ENCODE measurements at regions not wholly inside any gene's neighbourhood (a gene's known extent, or its start where the extent isn't known, plus 50 kb on each side); places are given as distances from the start of the nearest gene placed in this dataset.
"Not testable (repeated sequence)": the region's sequence is repeated elsewhere in the genome, so short reads cannot be mapped to it uniquely, and the experiment has no call there.

DNA sequence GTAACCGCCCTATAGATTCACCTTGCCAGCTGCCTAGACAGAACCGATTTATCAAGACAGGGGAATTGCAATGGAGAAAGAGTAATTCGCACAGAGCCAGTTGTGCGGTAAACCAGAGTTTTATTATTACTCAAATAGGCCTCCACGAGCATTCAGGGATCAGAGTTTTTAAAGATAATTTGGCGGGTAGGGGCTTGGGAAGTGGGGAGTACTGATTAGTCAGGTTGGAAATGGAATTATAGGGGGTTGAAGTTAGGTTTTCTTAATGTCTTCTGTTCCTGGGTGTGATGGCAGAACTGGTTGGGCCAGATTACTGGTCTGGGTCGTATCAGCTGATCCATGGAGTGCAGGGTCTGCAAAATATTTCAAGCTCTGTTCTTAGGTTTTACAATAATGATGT is 756.9 kb upstream of the ADGRB3 start:
- ATAC-seq; intact Hi-C loops (cut with DNase I, micrococcal nuclease): not testable (repeated sequence)

DNA sequence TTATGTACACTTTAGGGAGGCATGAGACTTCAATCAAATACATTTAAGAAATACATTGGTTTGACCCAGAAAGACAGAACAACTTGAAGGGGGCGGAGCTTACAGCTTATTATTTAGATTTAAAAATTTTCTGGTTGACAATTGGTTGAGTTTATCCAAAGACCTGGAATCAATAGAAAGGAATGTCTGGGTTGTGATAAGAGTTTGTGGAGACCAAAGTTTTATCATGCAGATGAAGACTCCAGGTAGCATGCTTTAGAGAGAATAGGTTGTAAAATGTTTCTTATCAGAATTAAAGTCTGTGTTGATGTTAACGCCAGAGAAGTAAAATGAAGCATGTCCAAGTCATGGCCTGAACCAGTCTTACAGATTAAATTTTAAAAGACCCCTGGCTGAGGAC is 757.8 kb upstream of the ADGRB3 start:
- intact Hi-C loops (cut with DNase I, micrococcal nuclease) = no loop called here
- ATAC-seq = no peak
- DNase-seq = no peak

More for the DNA sequence above, 756.9 kb upstream of the ADGRB3 start:
- not testable (repeated sequence) for DNase-seq

DNA sequence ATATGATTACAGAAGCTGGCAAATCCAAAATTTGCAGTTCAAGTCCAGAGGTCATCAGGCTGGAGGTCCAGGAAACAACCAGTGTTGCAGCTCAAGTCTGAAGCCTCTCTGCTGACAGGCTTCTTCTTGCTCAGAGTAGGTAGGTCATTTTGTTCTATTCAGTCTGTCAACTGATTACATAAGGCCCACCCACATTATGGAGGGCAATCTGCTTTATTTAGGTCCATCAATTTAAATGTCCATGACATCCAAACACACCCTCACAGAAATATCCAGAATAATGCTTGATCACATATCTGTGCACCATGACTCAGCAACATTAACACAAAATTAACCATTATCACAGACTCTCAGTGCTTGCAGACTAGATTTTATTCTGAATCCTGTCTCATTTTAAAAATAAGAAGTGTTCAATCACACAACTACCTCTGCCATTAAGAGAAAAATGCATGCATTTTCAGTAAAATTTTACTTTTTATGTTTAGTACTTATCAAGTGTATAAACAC is 759.2 kb upstream of the ADGRB3 start:
- DNase-seq (no peak), ATAC-seq (no peak)
- intact Hi-C loops (cut with DNase I, micrococcal nuclease) = no loop called here

DNA sequence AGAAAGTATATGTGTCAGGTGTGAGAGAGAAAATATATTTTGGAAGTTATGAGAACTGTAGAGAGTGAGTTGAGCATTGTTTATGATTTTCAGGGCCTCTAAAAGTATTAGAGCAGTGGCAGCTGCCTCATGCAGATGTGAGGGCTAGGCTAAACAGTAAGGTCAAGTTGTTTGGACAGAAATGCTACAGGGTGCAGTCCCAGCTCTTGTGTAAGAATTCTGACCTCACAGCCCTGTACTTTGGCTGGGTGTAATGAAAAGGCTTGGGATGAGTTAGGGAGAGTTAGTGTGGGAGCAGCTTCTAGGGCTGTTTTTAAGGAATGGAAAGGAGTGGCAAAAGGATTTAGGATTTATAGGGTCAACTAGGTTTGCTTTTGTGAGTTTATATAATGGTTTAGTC is 764.8 kb upstream of the ADGRB3 start:
- no peak for ATAC-seq
- DNase-seq = no peak
- intact Hi-C loops (cut with DNase I, micrococcal nuclease) = no loop called here

DNA sequence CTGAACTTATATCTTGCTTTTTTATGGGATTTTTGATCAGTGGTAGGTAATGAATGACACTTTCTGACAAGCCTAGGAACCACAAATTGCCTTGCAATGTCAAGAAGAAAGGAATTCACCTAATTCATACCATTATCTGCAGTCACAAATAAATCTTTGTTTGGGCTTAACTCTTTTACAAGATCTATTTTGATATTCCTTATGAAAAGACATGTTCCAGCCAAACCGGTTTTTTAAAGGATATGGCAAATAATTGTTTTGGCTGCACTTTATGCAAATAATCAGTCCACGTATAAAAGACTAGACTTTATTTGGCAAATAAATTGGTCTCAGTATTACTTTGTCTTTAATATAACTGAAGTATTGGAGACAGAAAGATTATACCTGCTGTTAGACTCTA is 771.7 kb upstream of the ADGRB3 start:
- intact Hi-C loops (cut with DNase I, micrococcal nuclease) = no loop called here
- ATAC-seq (no peak), DNase-seq (no peak)

DNA sequence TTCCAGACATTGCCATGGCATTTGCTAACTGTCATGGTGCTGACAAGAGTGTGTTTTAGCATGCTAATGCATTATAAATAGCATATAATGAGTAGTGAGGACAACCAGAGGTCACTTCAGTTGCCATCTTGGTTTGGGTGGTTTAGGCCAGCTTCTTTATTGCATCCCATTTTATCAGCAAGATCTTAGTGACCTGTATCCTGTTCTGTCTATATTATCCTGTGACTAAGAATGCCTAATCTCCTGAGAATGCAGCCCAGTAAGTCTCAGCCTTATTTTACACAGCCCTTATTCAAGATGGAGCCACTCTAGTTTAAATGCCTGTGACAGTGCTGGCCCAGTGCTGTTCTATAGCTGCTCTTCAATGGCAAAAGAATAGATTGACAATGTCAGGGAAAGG is 781.0 kb upstream of the ADGRB3 start:
- ATAC-seq (no peak), DNase-seq (no peak)
- intact Hi-C loops (cut with DNase I, micrococcal nuclease) = no loop called here

DNA sequence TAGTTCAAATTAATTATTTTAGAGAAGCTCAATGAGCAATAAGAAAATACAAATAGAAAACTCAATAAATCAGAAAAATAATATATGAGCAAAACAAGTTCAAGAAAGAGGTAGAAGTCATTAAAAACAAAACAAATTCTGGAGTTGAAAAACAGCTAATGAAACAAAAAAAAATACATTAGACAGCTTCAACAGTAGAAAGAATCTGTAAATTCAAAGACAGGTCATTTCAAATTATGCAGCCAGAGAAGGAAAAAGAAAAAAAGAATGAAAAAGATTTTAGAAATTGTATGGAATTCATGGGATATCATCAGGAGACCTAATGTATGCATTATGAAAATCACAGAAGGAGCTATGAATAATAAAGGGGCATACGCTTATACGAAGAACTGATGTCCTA is 795.3 kb upstream of the ADGRB3 start:
- ATAC-seq (no peak), DNase-seq (no peak)
- intact Hi-C loops (cut with DNase I, micrococcal nuclease) = no loop called here

DNA sequence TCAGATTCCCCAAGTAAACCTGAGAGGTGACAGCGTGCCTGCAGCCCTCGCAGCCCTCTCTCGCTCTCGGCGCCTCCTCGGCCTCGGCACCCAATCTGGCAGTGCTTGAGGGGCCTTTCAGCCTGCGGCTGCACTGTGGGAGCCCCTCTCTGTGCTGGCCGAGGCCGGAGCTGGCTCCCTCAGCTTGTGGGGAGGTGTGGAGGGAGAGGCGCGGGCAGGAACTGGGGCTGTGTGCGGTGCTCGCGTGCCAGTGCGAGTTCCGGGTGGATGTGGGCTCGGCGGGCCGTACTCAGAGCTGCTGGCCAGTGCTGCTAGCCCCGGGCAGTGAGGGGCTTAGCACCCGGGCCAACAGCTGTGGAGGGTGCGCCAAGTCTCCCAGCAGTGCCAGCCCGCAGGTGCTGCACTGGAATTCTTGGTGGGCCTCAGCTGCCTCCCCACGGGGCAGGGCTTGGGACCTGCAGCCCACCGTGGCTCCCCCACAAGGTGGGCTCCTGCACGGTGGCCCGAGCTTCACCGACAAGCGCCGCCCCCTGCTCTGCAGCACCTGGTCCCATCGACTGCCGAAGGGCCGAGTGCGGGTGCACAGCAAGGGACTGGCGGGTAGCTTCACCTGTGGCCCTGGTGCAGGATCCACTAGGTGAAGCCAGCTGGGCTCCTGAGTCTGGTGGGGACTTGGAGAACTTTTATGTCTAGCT is 809.7 kb upstream of the ADGRB3 start:
- intact Hi-C loops (cut with DNase I, micrococcal nuclease) = no loop called here
- ATAC-seq (no peak), DNase-seq (no peak)

DNA sequence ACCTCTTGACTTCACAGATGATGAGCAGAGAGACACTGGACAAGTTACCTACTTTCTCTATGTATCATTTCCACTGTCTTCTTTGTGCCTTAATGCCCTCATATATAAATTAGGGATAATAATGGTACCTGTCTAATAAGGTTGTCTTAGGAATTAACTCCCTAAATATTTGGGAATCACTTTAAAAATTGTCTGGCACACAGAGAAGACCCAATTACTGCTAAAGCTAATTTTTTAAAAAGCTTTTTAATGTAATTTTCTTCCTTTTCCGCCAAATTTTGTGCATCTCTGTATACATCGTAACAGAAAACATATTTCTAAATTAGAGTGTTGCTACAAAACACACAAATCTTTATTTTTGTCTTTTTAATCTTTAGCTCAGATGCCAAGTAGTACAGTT is 816.8 kb upstream of the ADGRB3 start:
- ATAC-seq (no peak), DNase-seq (no peak)
- intact Hi-C loops (cut with DNase I, micrococcal nuclease) = no loop called here

DNA sequence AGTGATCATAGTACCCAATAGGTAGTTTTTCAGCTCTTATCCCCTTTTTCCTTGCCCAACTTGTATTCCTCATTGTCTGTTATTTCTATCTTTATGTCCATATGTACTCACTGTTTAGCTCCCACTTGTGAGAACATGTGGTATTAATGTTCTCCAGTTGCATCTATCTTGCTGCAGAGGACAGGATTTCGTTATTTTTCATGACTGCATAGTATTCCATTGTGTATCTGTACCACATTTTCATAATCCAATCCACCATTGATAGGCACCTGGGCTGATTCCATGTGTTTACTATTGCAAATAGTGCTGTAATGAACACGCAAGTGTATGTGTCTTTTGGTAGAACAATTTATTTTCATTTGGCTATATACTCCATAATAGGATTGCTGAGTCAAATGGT is 819.5 kb upstream of the ADGRB3 start:
- intact Hi-C loops (cut with DNase I, micrococcal nuclease) = no loop called here
- DNase-seq (no peak), ATAC-seq (no peak)

DNA sequence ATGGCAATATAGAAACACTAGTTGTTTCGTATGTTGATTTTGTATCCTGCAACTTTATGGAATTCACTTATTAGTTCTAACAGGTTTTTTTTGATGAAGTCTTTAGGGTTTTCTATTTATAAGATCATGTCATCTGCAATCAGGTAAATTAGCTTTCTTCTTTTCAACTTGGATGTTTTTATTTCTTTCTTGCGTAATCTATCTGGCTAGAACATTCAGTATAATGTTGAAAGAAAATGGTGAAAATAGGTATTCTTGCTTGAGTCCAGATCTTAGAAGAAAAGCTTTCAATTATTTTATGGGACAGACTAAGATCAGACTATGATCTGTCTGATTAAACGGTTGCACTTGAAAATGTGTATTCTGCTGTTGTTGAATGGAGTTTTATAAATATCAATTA is 820.8 kb upstream of the ADGRB3 start:
- intact Hi-C loops (cut with DNase I, micrococcal nuclease) = no loop called here
- ATAC-seq (no peak), DNase-seq (no peak)

DNA sequence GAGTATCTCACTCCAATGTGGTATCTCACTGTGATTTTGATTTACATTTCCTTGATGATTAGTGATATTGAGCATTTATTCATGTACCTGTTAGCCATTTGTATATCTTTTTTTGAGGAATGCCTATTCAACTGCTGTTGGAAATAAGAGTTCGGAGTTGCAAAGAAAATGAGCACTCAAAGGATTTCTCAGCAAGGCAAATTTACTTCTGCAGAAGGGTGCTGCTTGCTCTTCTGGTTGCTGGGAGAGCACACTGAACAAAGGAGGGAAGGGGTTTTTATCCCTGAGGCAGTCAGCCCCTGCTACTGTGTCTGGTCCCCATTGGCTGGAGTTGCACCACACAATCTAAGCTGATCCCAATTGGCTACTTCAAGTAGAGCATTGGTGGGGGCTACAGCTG is 822.4 kb upstream of the ADGRB3 start:
- no peak for ATAC-seq

DNA sequence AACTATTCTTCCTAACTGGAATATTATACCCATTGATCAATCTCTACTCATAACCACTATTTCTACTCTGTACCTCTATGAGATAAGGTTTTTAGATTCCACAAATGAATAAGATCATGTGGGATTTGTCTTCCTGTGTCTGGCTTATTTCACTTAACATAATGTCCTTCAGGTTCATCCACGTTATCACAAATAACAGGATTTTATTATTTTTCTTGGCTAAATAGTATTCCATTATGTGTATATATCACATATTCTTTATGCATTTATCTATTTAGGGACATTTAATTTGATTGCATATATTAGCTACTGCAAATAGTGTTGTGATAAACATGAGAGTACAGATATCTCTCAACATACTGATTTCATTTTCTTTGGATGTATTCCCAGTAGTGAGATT is 823.0 kb upstream of the ADGRB3 start:
- intact Hi-C loops (cut with DNase I, micrococcal nuclease) = no loop called here

More for the DNA sequence above, 822.4 kb upstream of the ADGRB3 start:
- DNase-seq = no peak
- intact Hi-C loops (cut with DNase I, micrococcal nuclease) = no loop called here

DNA sequence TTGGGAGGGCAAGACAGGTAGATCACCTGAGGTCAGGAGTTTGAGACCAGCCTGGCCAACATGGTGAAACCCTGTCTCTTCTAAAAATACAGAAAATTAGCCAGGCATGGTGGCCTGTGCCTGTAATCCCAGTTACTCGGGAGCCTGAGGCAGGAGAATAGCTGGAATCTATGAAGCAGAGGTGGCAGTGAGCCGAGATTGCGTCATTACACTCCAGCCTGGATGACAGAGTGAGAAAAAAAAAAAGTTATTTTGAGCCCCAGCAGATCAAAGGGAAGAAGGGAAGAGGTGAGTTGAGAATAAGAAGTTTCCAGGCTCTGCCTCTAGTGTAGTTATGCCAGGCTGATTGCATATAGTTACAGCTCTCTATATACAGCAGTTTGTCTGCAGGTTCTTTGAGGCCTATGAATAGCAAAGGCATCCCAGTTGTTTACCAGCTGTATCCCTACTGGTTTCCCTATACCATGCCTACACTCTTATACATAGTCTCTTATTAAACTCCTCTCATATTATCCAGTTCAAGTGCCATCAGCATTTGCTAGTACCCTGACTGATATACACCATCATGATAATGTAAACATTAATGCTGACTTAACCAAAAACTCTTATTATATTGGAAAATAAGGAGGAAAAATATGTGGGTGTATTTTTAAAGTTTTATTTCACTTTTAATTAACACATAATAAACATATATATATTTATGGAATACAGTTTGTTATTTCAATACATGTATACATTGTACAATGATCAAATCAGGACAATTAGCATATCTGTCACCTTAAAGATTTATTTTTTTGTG is 823.6 kb upstream of the ADGRB3 start:
- DNase-seq (no peak), ATAC-seq (no peak)
- intact Hi-C loops (cut with DNase I, micrococcal nuclease) = no loop called here

More for the DNA sequence above, 823.0 kb upstream of the ADGRB3 start:
- DNase-seq (no peak), ATAC-seq (no peak)

DNA sequence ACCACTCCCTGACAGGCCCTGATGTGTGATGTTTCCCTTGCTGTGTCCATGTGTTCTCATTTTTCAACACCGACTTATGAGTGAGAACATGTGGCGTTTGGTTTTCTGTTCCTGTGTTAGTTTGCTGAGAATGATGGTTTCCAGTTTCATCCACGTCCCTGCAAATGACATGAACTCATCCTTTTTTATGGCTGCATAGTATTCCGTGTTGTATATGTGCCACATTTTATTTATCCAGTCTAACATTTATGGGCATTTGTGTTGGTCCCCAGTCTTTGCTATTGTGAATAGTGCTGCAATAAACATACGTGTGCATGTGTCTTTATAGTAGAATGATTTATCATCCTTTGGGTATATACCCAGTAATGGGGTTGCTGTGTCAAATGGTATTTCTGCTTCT is 830.3 kb upstream of the ADGRB3 start:
- intact Hi-C loops (cut with DNase I, micrococcal nuclease); ATAC-seq; DNase-seq: not testable (repeated sequence)

DNA sequence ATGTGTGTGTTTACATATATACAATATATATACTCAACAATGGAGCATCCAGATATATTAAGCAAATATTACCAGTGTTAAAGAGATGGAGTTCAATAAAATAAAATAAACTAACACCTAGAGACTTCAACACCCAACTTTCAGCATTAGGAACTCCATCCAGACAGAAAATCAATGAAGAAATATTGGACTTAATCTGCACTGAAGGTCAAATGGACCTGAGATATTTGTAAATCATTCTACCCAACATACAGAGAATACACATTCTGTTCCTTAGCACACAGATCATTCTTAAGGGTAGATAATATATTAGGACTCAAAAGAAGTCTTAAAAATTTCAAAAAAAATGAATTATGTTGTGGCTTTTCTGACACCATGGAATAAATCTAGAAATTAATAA is 832.3 kb upstream of the ADGRB3 start:
- intact Hi-C loops (cut with DNase I, micrococcal nuclease) = no loop called here
- DNase-seq (no peak), ATAC-seq (no peak)

DNA sequence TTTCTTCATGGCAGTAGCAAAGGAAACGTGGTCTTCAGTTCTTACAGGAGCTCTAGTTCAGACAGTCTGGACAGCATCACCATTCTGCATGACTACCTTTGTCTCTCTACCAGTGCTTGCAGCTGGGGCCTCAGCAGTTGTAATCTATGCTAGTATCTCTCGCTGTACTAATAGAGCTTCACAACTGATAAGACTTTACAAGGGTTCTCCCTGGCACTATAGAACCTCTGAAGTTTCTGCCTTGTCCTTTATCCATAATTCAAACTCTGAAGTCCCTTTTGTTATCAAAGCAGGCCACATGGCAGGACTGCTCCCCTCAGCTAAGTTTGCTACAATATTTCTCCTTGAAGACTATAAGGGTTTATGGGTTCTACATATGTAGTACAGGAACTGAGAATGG is 842.1 kb upstream of the ADGRB3 start:
- DNase-seq = no peak
- no peak for ATAC-seq
- intact Hi-C loops (cut with DNase I, micrococcal nuclease) = no loop called here

DNA sequence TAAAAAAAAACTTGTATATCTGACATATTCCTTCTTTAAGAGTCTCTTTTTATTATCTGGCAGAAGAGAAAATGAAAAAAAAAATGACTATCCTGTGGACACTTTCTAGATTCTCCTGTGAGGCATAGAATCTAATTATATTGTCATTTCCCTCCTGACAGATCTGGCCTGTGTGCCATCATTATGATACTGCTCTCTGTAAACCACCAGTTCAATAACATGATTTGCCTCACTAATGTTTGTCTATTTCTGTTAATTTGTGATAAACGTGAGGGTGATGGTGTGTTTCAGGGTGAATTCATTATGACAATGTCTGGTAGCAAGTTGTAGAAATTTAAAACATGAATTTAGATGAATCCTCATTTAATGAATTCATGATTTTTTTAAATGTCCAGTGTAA is 844.5 kb upstream of the ADGRB3 start:
- ATAC-seq = no peak
- no peak for DNase-seq
- intact Hi-C loops (cut with DNase I, micrococcal nuclease) = no loop called here

DNA sequence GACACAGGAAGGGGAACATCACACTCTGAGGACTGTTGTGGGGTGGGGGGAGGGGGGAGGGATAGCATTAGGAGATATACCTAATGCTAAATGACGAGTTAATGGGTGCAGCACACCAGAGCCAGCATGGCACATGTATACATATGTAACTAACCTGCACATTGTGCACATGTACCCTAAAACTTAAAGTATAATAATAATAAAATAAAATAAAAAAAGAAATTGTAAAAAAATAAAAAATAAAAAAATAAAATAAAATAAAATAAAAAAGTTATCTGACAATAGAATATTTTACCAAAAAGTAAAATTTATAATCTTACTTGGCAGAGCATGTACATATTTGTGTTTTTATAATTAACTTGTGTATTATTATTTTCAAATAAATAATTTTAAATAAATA is 848.0 kb upstream of the ADGRB3 start:
- ATAC-seq; DNase-seq; intact Hi-C loops (cut with DNase I, micrococcal nuclease): not testable (repeated sequence)

DNA sequence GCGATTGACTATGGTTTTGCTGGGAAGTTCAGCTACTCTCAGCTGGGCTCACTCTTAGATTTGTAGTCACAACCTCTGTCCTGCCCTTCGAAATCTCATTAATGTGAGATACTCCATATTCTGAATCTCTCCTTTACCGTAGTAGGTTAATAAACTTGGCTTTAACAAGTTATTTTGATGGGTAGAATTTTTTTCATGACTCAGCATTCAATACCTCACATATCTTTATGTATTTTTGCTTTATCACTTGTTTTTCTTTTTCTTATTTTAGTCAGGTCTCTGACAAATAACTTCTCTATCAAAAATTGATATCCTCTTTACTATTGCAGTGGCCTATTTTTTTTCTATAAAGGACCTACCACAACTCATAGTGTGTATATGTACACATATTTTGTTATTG is 855.2 kb upstream of the ADGRB3 start:
- DNase-seq (no peak), ATAC-seq (no peak)
- intact Hi-C loops (cut with DNase I, micrococcal nuclease) = no loop called here

Data from left colon (tissue), 2 donors.